Osteoblast (primary cell): ENCODE measurements at regions not wholly inside any gene's neighbourhood (a gene's known extent, or its start where the extent isn't known, plus 50 kb on each side); places are given as distances from the start of the nearest gene placed in this dataset.

Experiments
- DNase-seq: peaks from one replicate; pipeline ENCODE4 v3.0.0; 2011; ENCODE audit warnings: low spot score, mixed read lengths; ENCODE audit not compliant: insufficient read length; ENCODE audit errors: missing footprints
- H2AFZ ChIP-seq: 2 replicates; pipeline ENCODE4 v1.6.0; 2011; ENCODE audit warnings: mild to moderate bottlenecking, low read length
- H3K27ac ChIP-seq: 2 replicates; pipeline ENCODE4 v1.5.1; 2011; ENCODE audit warnings: mild to moderate bottlenecking, low read depth, low read length, moderate library complexity
- H3K27me3 ChIP-seq: 2 replicates; pipeline ENCODE4 v1.6.0; 2012; ENCODE audit warnings: mild to moderate bottlenecking, control low read depth, inconsistent platforms, low read length, moderate library complexity; ENCODE audit not compliant: insufficient read depth
- H3K36me3 ChIP-seq: 2 replicates; pipeline ENCODE4 v1.5.1; 2011; ENCODE audit warnings: mild to moderate bottlenecking, low read length, control low read depth, moderate library complexity; ENCODE audit not compliant: insufficient read depth
- H3K4me1 ChIP-seq: 2 replicates; pipeline ENCODE4 v1.5.1; 2011; ENCODE audit warnings: mild to moderate bottlenecking, low read length, control low read depth, moderate library complexity; ENCODE audit not compliant: insufficient read depth
- H3K4me2 ChIP-seq: 2 replicates; pipeline ENCODE4 v1.6.0; 2011; ENCODE audit warnings: mild to moderate bottlenecking, low read length; ENCODE audit not compliant: insufficient read depth
- H3K4me3 ChIP-seq: fragments of 200-600 bp; sonication (generic); 3 replicates; pipeline ENCODE4 v1.5.1; 2012; ENCODE audit warnings: mild to moderate bottlenecking, low read length, inconsistent platforms; ENCODE audit not compliant: insufficient read depth
- H3K79me2 ChIP-seq: 2 replicates; pipeline ENCODE4 v1.6.0; 2012; ENCODE audit warnings: mild to moderate bottlenecking, low read length, control low read depth, inconsistent platforms; ENCODE audit not compliant: insufficient read depth
- H3K9me3 ChIP-seq: 2 replicates; pipeline ENCODE4 v1.5.1; 2011; ENCODE audit warnings: low read depth, low read length, control low read depth
- H4K20me1 ChIP-seq: 2 replicates; pipeline ENCODE4 v1.6.0; 2012; ENCODE audit warnings: mild to moderate bottlenecking, low read length, control low read depth; ENCODE audit not compliant: insufficient read depth
- TF ChIP-seq, protein P1 (sequence below): IDR thresholded peaks from 2 replicates; pipeline ENCODE4 v1.5.1; 2011; ENCODE audit warnings: mild to moderate bottlenecking, low read depth, low read length, moderate library complexity; ENCODE audit errors: extremely low read depth

DNA sequence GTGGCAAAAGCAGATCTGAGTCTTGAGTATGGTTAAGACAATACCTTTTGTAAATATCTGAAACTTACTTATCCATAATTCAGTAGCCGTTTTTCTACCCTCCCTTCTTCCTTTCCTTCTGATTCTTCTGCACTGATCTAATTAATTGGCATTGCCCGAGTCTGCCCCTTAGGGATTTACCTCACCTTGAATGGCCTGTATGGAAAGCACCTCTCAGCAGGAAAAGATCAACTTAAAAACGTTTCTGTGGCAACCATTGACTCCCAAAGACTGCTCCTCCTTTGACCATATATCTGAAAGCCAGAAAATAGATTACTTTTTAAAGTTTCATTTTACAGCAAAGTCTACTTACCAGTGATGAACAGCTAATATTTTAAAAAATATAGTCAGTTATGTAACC, 496.5 kb upstream of the LCORL start:
- H3K27me3 ChIP-seq: no peaks in the 10 kb centered on the region
- no peak for DNase-seq
- no peaks in the 10 kb centered on the region for H3K9me3 ChIP-seq
- H3K27ac ChIP-seq: no peak overlapping the region
- no peaks in the 10 kb centered on the region for H3K4me1 ChIP-seq
- H4K20me1 ChIP-seq: no peaks in the 10 kb centered on the region
- no peaks in the 10 kb centered on the region for H3K79me2 ChIP-seq
- no peaks in the 10 kb centered on the region for H3K36me3 ChIP-seq
- no peak overlapping the region for H2AFZ ChIP-seq
- no peak overlapping the region for H3K4me3 ChIP-seq
- no peak overlapping the region for H3K4me2 ChIP-seq
- TF ChIP-seq, protein P1, sequence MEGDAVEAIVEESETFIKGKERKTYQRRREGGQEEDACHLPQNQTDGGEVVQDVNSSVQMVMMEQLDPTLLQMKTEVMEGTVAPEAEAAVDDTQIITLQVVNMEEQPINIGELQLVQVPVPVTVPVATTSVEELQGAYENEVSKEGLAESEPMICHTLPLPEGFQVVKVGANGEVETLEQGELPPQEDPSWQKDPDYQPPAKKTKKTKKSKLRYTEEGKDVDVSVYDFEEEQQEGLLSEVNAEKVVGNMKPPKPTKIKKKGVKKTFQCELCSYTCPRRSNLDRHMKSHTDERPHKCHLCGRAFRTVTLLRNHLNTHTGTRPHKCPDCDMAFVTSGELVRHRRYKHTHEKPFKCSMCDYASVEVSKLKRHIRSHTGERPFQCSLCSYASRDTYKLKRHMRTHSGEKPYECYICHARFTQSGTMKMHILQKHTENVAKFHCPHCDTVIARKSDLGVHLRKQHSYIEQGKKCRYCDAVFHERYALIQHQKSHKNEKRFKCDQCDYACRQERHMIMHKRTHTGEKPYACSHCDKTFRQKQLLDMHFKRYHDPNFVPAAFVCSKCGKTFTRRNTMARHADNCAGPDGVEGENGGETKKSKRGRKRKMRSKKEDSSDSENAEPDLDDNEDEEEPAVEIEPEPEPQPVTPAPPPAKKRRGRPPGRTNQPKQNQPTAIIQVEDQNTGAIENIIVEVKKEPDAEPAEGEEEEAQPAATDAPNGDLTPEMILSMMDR: no peak

DNA sequence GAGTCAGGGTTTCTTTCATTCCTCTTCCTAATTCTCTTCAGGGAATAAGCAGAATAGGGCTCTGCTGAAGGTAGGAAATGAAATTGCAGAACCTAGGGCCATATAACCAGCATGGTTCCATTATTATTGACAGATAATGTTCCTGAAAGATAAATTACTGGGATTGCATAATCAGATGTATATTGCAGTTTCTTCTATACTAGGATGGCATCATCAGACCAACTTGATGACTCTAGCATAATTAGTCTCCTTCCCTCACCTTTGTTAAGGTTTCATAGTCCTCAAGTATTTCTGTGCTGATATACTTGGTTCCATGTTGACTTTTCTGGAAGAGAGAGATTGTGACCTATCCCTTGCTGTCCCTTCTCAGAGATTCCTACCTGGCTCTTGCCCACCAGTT, 492.3 kb upstream of the LCORL start:
- no peak overlapping the region for H2AFZ ChIP-seq
- TF ChIP-seq, protein P1: no peak
- no peaks in the 10 kb centered on the region for H3K36me3 ChIP-seq
- H3K4me3 ChIP-seq: no peak overlapping the region
- no peaks in the 10 kb centered on the region for H3K79me2 ChIP-seq
- no peak overlapping the region for H3K27ac ChIP-seq
- H4K20me1 ChIP-seq: no peaks in the 10 kb centered on the region
- DNase-seq: no peak
- no peaks in the 10 kb centered on the region for H3K9me3 ChIP-seq
- H3K27me3 ChIP-seq: no peaks in the 10 kb centered on the region
- no peak overlapping the region for H3K4me2 ChIP-seq
- H3K4me1 ChIP-seq: no peaks in the 10 kb centered on the region

DNA sequence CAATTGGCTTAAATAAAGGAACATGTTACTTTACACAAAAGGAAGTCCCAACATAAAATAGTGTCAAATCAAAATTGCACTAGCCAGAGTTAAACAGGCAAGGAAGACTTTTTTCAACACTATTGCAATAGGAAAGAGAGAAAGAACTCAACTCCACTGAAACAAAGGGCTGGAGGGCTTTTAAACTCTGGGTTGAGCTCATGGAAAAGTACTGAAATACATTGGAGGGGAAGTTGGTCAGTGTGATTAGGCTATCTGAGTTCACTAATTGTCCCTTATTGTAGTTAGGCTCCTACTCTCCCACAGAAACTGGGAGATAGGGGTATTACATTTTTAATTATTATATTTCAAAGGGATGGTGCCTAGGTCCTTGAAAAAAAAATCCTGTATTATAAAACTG, 491.2 kb upstream of the LCORL start:
- TF ChIP-seq, protein P1: no peak
- H3K4me1 ChIP-seq: no peaks in the 10 kb centered on the region
- H3K27ac ChIP-seq: no peak overlapping the region
- no peaks in the 10 kb centered on the region for H3K36me3 ChIP-seq
- DNase-seq: no peak
- H3K27me3 ChIP-seq: no peaks in the 10 kb centered on the region
- no peaks in the 10 kb centered on the region for H3K9me3 ChIP-seq
- no peak overlapping the region for H3K4me3 ChIP-seq
- H4K20me1 ChIP-seq: no peaks in the 10 kb centered on the region
- H3K79me2 ChIP-seq: no peaks in the 10 kb centered on the region
- H3K4me2 ChIP-seq: no peak overlapping the region
- H2AFZ ChIP-seq: no peak overlapping the region

DNA sequence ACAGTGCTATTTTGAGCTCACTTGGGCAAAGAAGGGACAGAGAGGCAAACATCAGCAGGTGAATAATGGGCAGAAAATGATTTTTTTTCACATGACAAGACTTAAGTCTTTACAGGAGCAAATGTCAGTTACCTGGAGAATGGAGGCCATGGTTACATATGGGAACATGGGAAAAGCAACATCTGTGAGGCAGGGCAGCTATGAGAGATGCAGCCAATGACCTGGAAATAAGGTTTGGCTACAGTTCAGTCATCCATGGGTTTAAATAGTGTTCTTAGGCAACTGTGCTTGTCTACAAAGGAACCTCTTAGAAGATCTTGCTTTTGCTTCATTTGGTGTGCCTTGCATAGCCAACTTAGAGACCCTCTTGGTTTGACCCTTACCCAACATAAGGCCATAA, 490.2 kb upstream of the LCORL start:
- TF ChIP-seq, protein P1: no peak
- H3K27ac ChIP-seq: no peak overlapping the region
- no peaks in the 10 kb centered on the region for H3K79me2 ChIP-seq
- H3K4me3 ChIP-seq: no peak overlapping the region
- no peak overlapping the region for H2AFZ ChIP-seq
- H3K4me2 ChIP-seq: no peak overlapping the region
- no peaks in the 10 kb centered on the region for H3K9me3 ChIP-seq
- H3K4me1 ChIP-seq: no peaks in the 10 kb centered on the region
- H3K36me3 ChIP-seq: no peaks in the 10 kb centered on the region
- H4K20me1 ChIP-seq: no peaks in the 10 kb centered on the region
- no peaks in the 10 kb centered on the region for H3K27me3 ChIP-seq
- DNase-seq: no peak
